H1 (cell line): ENCODE measurements at regions not wholly inside any gene's neighbourhood (a gene's known extent, or its start where the extent isn't known, plus 50 kb on each side); places are given as distances from the start of the nearest gene placed in this dataset.

Experiments
- CTCF ChIA-PET: fragments of 300-600 bp; sonication (Branson Sonifier 250); formaldehyde crosslinking; loops from one replicate; lab custom pipeline; 2021; ENCODE audit not compliant: partially characterized antibody; lab: Charles Lee
- POLR2A ChIA-PET: fragments of 300-600 bp; sonication (Branson Sonifier 250); formaldehyde crosslinking; loops from one replicate; lab custom pipeline; 2021; ENCODE audit warnings: inconsistent platforms; ENCODE audit not compliant: partially characterized antibody; lab: Charles Lee
- DNase-seq, 2 experiments: peaks; one replicate each; pipeline versions ENCODE4 v3.0.0 to v3.0.0-alpha.2; 2010 to 2022; ENCODE audit warnings: low spot score in 2 of 2, low read depth in 1 of 2, mixed read lengths in 1 of 2
- FAIRE-seq: peaks from 2 replicates; lab custom pipeline; 2011; peaks lifted over from hg19 to GRCh38; lab: Jason Lieb, UNC
- H2AFZ ChIP-seq: 2 replicates; pipeline ENCODE4 v1.8.1; 2012; ENCODE audit warnings: low read length, inconsistent platforms
- H2AK5ac ChIP-seq: 2 replicates; pipeline ENCODE4 v1.6.1; 2013; ENCODE audit warnings: low read depth, low read length
- H2BK120ac ChIP-seq: replicated peaks from 2 replicates; pipeline ENCODE3; 2013; ENCODE audit warnings: low read depth, low read length, inconsistent platforms
- H2BK12ac ChIP-seq: 2 replicates; pipeline ENCODE4 v1.6.1; 2013; ENCODE audit warnings: low read depth, low read length
- H2BK15ac ChIP-seq: 2 replicates; pipeline ENCODE4 v1.6.1; 2013; ENCODE audit warnings: low read length
- H2BK20ac ChIP-seq: 2 replicates; pipeline ENCODE4 v1.6.1; 2013; ENCODE audit warnings: low read length
- H2BK5ac ChIP-seq: 2 replicates; pipeline ENCODE4 v1.6.1; 2013; ENCODE audit warnings: low read depth, low read length
- H3K14ac ChIP-seq: 2 replicates; pipeline ENCODE4 v1.6.1; 2013; ENCODE audit warnings: inconsistent platforms; ENCODE audit not compliant: insufficient read length
- H3K18ac ChIP-seq: 2 replicates; pipeline ENCODE4 v1.6.1; 2013; ENCODE audit warnings: low read length; ENCODE audit errors: extremely low read depth
- H3K23ac ChIP-seq: 2 replicates; pipeline ENCODE4 v1.6.1; 2013; ENCODE audit warnings: inconsistent platforms; ENCODE audit not compliant: insufficient read length
- H3K23me2 ChIP-seq: 2 replicates; pipeline ENCODE4 v1.6.1; 2013; ENCODE audit warnings: low read depth, low read length
- H3K27ac ChIP-seq: 2 replicates; pipeline ENCODE4 v1.6.1; 2011; ENCODE audit warnings: low read depth, low read length, inconsistent platforms
- H3K27me3 ChIP-seq, 4 experiments: replicated peaks in 1 of 4; 1 replicate in 1 of 4; 2 replicates in 3 of 4; pipeline versions ENCODE4 v1.6.1 to v1.8.1; 2011 to 2013; ENCODE audit warnings: low read length in 3 of 4, mild to moderate bottlenecking in 3 of 4, inconsistent platforms in 2 of 4, mixed read lengths in 2 of 4, moderate library complexity in 1 of 4; ENCODE audit not compliant: control insufficient read depth in 3 of 4, insufficient read depth in 3 of 4; ENCODE audit errors: extremely low read depth in 1 of 4
- H3K36me3 ChIP-seq, 4 experiments: 2 replicates each; pipeline versions ENCODE4 v1.6.1 to v1.8.1; 2011 to 2013; ENCODE audit warnings: mild to moderate bottlenecking in 4 of 4, low read length in 3 of 4, moderate library complexity in 2 of 4, control low read depth in 1 of 4, inconsistent platforms in 1 of 4; ENCODE audit not compliant: insufficient read depth in 4 of 4, control insufficient read depth in 2 of 4
- H3K4ac ChIP-seq: replicated peaks from 2 replicates; pipeline ENCODE3; 2013; ENCODE audit warnings: low read length, low read depth, mixed read lengths, inconsistent platforms; ENCODE audit not compliant: insufficient read length
- H3K4me1 ChIP-seq, 4 experiments: replicated peaks in 1 of 4; 1 replicate in 1 of 4; 2 replicates in 3 of 4; pipeline versions ENCODE4 v1.6.1 to v1.8.1; 2011 to 2013; ENCODE audit warnings: low read length in 3 of 4, inconsistent platforms in 2 of 4, mixed read lengths in 1 of 4; ENCODE audit not compliant: insufficient read depth in 4 of 4, control insufficient read depth in 3 of 4
- H3K4me2 ChIP-seq, 2 experiments: 2 replicates each; pipeline versions ENCODE4 v1.6.1 to v1.8.1; 2011 to 2013; ENCODE audit warnings: low read depth in 2 of 2, low read length in 2 of 2, control low read depth in 1 of 2, inconsistent platforms in 1 of 2, mild to moderate bottlenecking in 1 of 2; ENCODE audit not compliant: insufficient read depth in 1 of 2
- H3K4me3 ChIP-seq, 4 experiments: fragments of 200-600, 300-600 bp in 1 of 4; sonication (generic), shearing (Covaris generic), sonication (Bioruptor Twin) in 1 of 4; 2 replicates each; pipeline versions ENCODE4 v1.5.1 to v1.8.1; 2011 to 2016; ENCODE audit warnings: low read length in 4 of 4, low read depth in 3 of 4, control low read depth in 2 of 4, inconsistent platforms in 2 of 4, mild to moderate bottlenecking in 2 of 4, mixed read lengths in 1 of 4, moderate library complexity in 1 of 4; ENCODE audit not compliant: insufficient read depth in 2 of 4; ENCODE audit errors: extremely low read depth in 1 of 4
- H3K56ac ChIP-seq: replicated peaks from 2 replicates; pipeline ENCODE3; 2013; ENCODE audit warnings: low read depth, mild to moderate bottlenecking, mixed read lengths, low read length, inconsistent platforms; ENCODE audit not compliant: insufficient read length
- H3K79me1 ChIP-seq: 2 replicates; pipeline ENCODE4 v1.6.1; 2013; ENCODE audit warnings: low read depth, low read length, control low read depth
- H3K79me2 ChIP-seq, 2 experiments: 2 replicates each; pipeline versions ENCODE4 v1.6.1 to v1.8.1; 2012 to 2013; ENCODE audit warnings: low read length in 2 of 2, mild to moderate bottlenecking in 2 of 2, inconsistent platforms in 1 of 2; ENCODE audit not compliant: insufficient read depth in 2 of 2, control insufficient read depth in 1 of 2
- H3K9ac ChIP-seq, 4 experiments: replicated peaks in 1 of 4; 1 replicate in 1 of 4; 2 replicates in 3 of 4; pipeline versions ENCODE4 v1.6.1 to v1.8.1; 2011 to 2013; ENCODE audit warnings: low read depth in 3 of 4, low read length in 3 of 4, control low read depth in 2 of 4, mild to moderate bottlenecking in 2 of 4, moderate library complexity in 2 of 4, inconsistent platforms in 1 of 4; ENCODE audit errors: extremely low read depth in 1 of 4
- H3K9me3 ChIP-seq, 2 experiments: 2 replicates each; pipeline versions ENCODE4 v1.6.1 to v1.8.1; 2012 to 2013; ENCODE audit warnings: mild to moderate bottlenecking in 2 of 2, moderate library complexity in 2 of 2, control low read depth in 1 of 2, inconsistent platforms in 1 of 2, low read depth in 1 of 2, low read length in 1 of 2, mixed read lengths in 1 of 2; ENCODE audit not compliant: insufficient read depth in 2 of 2
- H4K20me1 ChIP-seq, 2 experiments: replicated peaks in 1 of 2; 2 replicates each; pipeline versions ENCODE3 to v1.8.1; 2011 to 2013; ENCODE audit warnings: inconsistent platforms in 2 of 2, low read length in 2 of 2, mild to moderate bottlenecking in 1 of 2; ENCODE audit not compliant: insufficient read depth in 2 of 2, control insufficient read depth in 1 of 2
- H4K5ac ChIP-seq: 2 replicates; pipeline ENCODE4 v1.6.1; 2013; ENCODE audit warnings: low read length, low read depth, mixed read lengths, inconsistent platforms; ENCODE audit not compliant: insufficient read length
- H4K8ac ChIP-seq: 2 replicates; pipeline ENCODE4 v1.8.0; 2013; ENCODE audit warnings: mild to moderate bottlenecking, moderate library complexity, low read length, inconsistent platforms; ENCODE audit not compliant: insufficient read depth; ENCODE audit errors: extremely low read depth
- H4K91ac ChIP-seq: replicated peaks from 2 replicates; pipeline ENCODE3; 2013; ENCODE audit warnings: low read length, mixed read lengths, inconsistent platforms; ENCODE audit not compliant: insufficient read length
- ATF3 ChIP-seq: IDR thresholded peaks from 2 replicates; pipeline ENCODE4 v1.6.1; 2011; ENCODE audit warnings: low read depth, mild to moderate bottlenecking, low read length; ENCODE audit not compliant: insufficient read depth
- CEBPB ChIP-seq: IDR thresholded peaks from 2 replicates; pipeline ENCODE4 v1.6.1; 2012; ENCODE audit warnings: low read depth, low read length
- CREB1 ChIP-seq: IDR thresholded peaks from 2 replicates; pipeline ENCODE4 v1.6.1; 2012; ENCODE audit warnings: inconsistent platforms
- EP300 ChIP-seq, 2 experiments: IDR thresholded peaks; 1 replicate in 1 of 2; 2 replicates in 1 of 2; pipeline ENCODE4 v1.6.1; 2011 to 2012; ENCODE audit warnings: low read depth in 2 of 2, low read length in 2 of 2, mild to moderate bottlenecking in 2 of 2, borderline replicate concordance in 1 of 2, inconsistent platforms in 1 of 2, moderate library complexity in 1 of 2
- GTF2F1 ChIP-seq: IDR thresholded peaks from 2 replicates; pipeline ENCODE4 v1.6.1; 2012; ENCODE audit warnings: low read depth, low read length, improper control_type of control experiment, borderline replicate concordance
- RBBP5 ChIP-seq: IDR thresholded peaks from 2 replicates; pipeline ENCODE4 v1.7.1; 2012; ENCODE audit warnings: low read depth, mild to moderate bottlenecking, inconsistent platforms, low read length, moderate library complexity, borderline replicate concordance
- SIN3A ChIP-seq, 2 experiments: IDR thresholded peaks in 1 of 2; conservative IDR thresholded peaks in 1 of 2; 2 replicates each; pipeline ENCODE4 v1.6.1; 2011 to 2012; ENCODE audit warnings: low read length in 2 of 2, improper control_type of control experiment in 1 of 2, low read depth in 1 of 2, mild to moderate bottlenecking in 1 of 2
- TCF12 ChIP-seq: IDR thresholded peaks from 2 replicates; pipeline ENCODE4 v1.6.1; 2011; ENCODE audit warnings: low read depth, mild to moderate bottlenecking, low read length
- YY1 ChIP-seq: IDR thresholded peaks from 2 replicates; pipeline ENCODE4 v1.6.1; 2011; ENCODE audit warnings: low read depth, mild to moderate bottlenecking, low read length
- WGBS, 2 experiments: shearing (Covaris generic) in 1 of 2; methylation state at CpG; one replicate each; pipeline versions ENCODE4 v1.1.6 to v1.1.7; 2013 to 2015; ENCODE audit warnings: low lambda C conversion rate in 2 of 2, mixed read lengths in 2 of 2, inconsistent platforms in 1 of 2, low coverage in 1 of 2, missing lambda C conversion rate in 1 of 2; ENCODE audit not compliant: insufficient replicate concordance in 2 of 2, insufficient coverage in 1 of 2, insufficient read length in 1 of 2; ENCODE audit errors: extremely low coverage in 1 of 2, missing lambda C conversion rate in 1 of 2; 5-methylcytosine and 5-hydroxymethylcytosine counted together

GRCh38 chr15:98485451-98485850 lies 162.9 kb upstream of the IGF1R start:
- no peak overlapping the region for H4K91ac ChIP-seq
- WGBS, 2 experiments, result 89% methylated on average over 2 of the region's 2 CpGs; no CpG with 5 or more reads in 1 of the 2 experiments
- H3K23me2 ChIP-seq, result no peaks in the 10 kb centered on the region
- TF ChIP-seq SIN3A (conservative IDR thresholded peaks at IDR 0.05 in 1 of 2, IDR thresholded peaks at IDR 0.05 in 1 of 2; ENCODE audit: low read depth in 1 of 2, low read length in 2 of 2) (no peak), ATF3 (no peak), RBBP5 (no peak), TCF12 (no peak), CREB1 (no peak), YY1 (no peak), CEBPB (no peak), EP300 (IDR thresholded peaks at IDR 0.05; ENCODE audit: borderline replicate concordance in 1 of 2, low read depth in 2 of 2, low read length in 2 of 2) (no peak), GTF2F1 (no peak)
- H2BK15ac ChIP-seq, result no peak overlapping the region
- no peaks in the 10 kb centered on the region; a peak in 1 of 8 replicates for H3K36me3 ChIP-seq
- no peak overlapping the region for H3K9ac ChIP-seq
- H3K4me1 ChIP-seq, result no peaks in the 10 kb centered on the region
- H3K56ac ChIP-seq, result no peak overlapping the region
- FAIRE-seq (no peak), DNase-seq (no peak)
- no peak overlapping the region for H3K4ac ChIP-seq
- H2BK120ac ChIP-seq, result no peak overlapping the region
- H3K18ac ChIP-seq, result no peak overlapping the region
- H3K4me2 ChIP-seq, result no peak overlapping the region
- H2BK5ac ChIP-seq, result no peak overlapping the region
- H3K4me3 ChIP-seq, result no peak overlapping the region
- H3K23ac ChIP-seq, result no peak overlapping the region
- H2BK12ac ChIP-seq, result no peak overlapping the region
- no peak overlapping the region for H3K27ac ChIP-seq
- no peak overlapping the region for H3K14ac ChIP-seq
- CTCF ChIA-PET, result interaction anchor here (0.9 kb wide), 1 partner anchor 36 kb away, joined by 3 read pairs; no protein-coding TSS in a partner anchor
- POLR2A ChIA-PET, result no interaction called here
- no peak overlapping the region for H4K5ac ChIP-seq
- H4K8ac ChIP-seq, result no peak overlapping the region
- no peaks in the 10 kb centered on the region for H3K27me3 ChIP-seq
- H4K20me1 ChIP-seq, result no peaks in the 10 kb centered on the region
- no peaks in the 10 kb centered on the region for H3K79me2 ChIP-seq
- no peaks in the 10 kb centered on the region; the same call in 1 of the 2 replicates for H3K79me1 ChIP-seq
- H2BK20ac ChIP-seq, result no peak overlapping the region
- H3K9me3 ChIP-seq, result peaks cover 7 to 8% of the 10 kb centered on the region in 2 experiments; a peak in 3 of 4 replicates
- H2AFZ ChIP-seq, result no peak overlapping the region
- no peak overlapping the region for H2AK5ac ChIP-seq
